Epithelial cell of proximal tubule (primary cell): ENCODE measurements at regions not wholly inside any gene's neighbourhood (a gene's known extent, or its start where the extent isn't known, plus 50 kb on each side); places are given as distances from the start of the nearest gene placed in this dataset.
A peak's percentile ranks its signal among the peaks of the same experiment; 100 is the strongest.

Source experiments
- DNase-seq: peaks from one replicate; pipeline ENCODE4 v3.0.0-alpha.2; 2011; ENCODE audit warnings: low read depth
- H3K4me3 ChIP-seq: 2 replicates; pipeline ENCODE4 v1.5.1; 2011; ENCODE audit warnings: low read depth, mild to moderate bottlenecking, low read length
- CTCF ChIP-seq: conservative IDR thresholded peaks from 2 replicates; pipeline ENCODE4 v1.5.1; 2012; ENCODE audit warnings: low read depth, mild to moderate bottlenecking, low read length

DNA sequence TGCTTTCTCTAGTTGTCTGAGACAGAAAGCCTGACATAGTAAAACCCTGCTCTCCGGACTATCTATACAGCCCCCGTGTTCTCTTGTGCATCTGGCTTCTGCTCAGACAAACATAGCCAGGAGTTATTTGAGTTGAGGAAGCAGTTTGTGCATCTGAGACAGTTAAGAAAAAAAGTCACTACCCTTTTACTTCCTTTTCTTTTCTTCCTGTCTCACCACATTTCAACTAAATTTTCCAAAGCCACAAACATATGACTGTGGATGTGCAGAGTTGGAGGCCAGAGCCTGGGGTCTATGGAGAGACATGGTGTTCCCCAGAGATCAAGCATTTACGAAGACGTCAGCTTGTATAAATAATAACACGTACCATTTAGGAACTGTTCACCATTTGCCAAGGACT lies 158.5 kb upstream of the FGGY start:
- no peak overlapping the region for H3K4me3 ChIP-seq
- no peak for DNase-seq
- TF ChIP-seq CTCF = no peak

DNA sequence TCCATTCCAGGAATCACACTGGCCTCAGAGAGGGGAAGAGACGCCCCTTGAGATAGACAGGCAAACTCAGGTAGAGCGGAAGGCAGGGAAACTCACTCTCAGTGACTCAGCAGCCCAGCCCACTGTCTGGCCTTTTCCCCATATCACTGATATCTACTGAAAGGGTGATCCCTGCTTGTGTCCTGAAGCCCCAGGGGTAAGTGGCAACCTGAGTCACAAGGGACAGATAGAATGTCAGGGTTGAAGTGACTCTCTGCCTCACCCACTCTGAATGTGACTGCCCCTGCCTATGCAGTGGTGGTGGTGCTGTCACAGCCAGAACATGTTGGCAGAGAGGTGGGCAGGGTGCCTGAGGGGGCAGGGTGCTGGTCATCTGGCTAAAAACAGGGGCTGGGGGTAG lies 157.5 kb upstream of the FGGY start:
- H3K4me3 ChIP-seq = no peak overlapping the region
- DNase-seq = no peak
- TF ChIP-seq CTCF = no peak

DNA sequence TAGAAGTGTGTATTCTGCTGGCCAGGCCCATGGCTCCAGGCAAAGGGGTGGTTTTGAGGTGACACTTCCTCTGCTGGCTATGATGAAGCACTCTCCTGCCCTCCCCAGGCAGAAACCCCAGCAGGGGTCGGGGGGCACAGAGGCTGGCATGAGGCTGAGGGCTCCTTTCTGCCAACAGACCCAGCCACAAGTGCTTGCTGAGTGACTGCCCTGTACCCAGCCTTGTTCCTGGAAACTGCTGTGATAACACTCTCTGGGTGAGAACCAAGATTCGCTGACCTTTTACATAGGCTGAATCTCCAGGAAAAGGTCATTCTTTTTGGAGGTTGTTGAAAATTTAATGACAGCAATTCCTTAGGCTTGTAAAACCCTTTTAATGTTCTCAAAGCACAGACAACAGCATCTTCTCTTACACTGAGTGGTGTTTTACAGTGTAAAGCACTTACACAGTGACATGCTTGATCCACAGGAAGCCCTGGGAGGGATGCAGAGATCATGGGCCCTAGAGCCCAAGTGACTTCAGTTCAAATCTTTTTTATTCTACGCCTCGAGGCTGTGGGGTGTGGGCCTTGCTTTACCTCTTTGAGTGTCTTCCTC lies 155.5 kb upstream of the FGGY start:
- no peak overlapping the region for H3K4me3 ChIP-seq
- DNase-seq = no peak
- TF ChIP-seq CTCF = no peak

DNA sequence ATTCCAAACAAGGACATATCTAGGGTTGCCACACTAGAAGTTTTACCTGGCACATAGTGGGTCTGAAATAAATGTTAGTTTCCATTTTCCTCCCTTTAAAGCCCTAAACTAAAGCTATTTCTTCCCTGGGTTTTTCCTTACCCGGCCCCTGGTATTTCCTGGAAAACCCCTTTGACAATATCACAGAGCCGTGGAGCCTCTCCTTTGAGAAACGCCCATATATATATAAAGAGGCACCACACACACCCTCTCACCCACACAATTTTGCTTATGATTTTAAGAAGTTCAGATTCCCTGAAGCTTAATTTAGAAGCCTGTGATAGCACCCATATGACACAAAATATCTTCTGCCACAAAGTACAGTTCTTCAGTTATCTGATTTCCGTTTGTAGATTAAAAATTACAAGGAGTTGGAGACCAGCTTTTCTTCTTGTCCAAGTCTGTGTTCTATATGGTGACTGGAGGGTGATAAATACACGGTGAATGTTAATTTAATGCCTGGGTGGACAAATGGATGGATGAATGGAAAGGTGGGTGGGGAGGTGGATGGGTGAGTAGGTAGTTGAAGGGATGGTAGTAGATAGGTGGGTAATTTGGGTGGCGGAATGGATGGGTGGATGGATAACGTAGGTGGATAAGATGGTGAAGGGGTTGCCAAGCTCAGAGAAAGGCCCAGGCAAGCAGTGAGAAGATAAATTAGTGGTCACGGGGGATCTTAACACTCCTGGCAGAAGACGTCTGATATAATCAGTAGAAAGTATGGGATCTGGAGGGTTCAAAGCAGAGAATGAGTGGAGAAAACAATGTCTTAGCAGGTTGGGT lies 154.4 kb upstream of the FGGY start:
- DNase-seq = no peak
- no peak overlapping the region for H3K4me3 ChIP-seq
- no peak for TF ChIP-seq CTCF

- H3K4me3 ChIP-seq = no peak overlapping the region
- peak; percentile 99 for DNase-seq
- no peak for TF ChIP-seq CTCF
These were observed 153.8 kb upstream of the FGGY start for GRCh38 chr1:59143133-59143487.

DNA sequence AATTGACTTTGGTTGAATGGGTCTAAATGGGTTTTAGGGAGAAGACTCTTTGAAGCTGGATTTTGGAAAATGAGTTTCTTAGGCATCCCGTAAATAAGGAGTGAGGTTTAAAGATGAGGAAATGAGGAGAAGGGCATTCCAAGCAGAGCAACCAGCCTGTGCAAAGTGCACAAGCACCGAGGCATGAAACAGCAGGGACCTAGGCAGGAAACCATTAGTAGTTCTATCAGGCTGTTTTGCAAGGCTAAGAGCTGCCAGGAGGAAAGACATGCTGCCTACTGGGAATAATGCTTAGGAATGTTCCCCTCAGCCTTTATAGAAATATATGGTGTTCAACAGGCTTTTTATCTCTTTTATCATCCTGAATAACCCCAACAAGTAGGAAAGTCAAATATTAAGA lies 153.1 kb upstream of the FGGY start:
- peak; percentile 85 for DNase-seq
- H3K4me3 ChIP-seq = no peak overlapping the region
- no peak for TF ChIP-seq CTCF

DNA sequence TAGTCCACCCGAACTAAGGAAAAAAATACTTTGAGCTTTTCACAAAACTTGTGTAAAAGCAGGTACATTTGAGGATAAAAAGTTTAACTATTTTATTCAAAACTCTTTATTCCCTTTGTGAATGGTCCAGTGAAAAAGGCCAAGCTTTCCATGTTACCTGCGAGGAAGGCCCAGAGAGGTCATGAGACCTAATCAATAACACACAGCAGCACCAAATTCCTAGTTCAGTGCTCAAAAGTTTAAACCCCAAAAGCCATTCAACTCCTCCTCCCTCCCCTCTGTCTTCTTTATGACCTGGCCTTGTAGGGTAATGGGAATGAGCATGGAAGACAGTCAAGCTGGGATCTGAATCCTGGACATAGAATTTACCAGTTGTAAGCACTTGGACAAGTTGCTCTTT lies 151.9 kb upstream of the FGGY start:
- DNase-seq = no peak
- TF ChIP-seq CTCF = no peak
- no peak overlapping the region for H3K4me3 ChIP-seq
